ENCODE measurements at regions not wholly inside any gene's neighbourhood (a gene's known extent, or its start where the extent isn't known, plus 50 kb on each side); places are given as distances from the start of the nearest gene placed in this dataset.

DNA sequence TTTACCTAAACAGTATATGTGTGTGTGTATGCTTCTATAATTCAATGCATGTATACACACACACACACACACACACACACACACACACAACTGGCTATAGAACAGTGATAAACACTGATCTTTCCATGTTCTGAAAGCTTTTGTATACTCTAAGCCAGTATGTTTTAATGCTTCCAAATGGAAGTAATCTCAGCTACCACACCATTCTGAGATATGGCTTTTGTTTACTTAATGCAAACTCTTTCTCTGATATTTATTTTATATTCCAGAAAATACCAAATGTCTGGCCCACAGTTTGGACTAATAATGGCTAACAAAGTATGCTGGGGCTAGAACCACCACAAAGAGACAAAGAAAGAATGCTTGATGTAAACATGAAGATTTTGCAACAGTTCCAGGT, 199.4 kb upstream of the ARHGEF26 start:
- TF ChIP-seq POLR2A (IDR thresholded peaks at IDR 0.05; ENCODE audit: low read depth) (no peak), CTCF (IDR thresholded peaks at IDR 0.05) (no peak)

All from esophagus muscularis mucosa (tissue), 3 donors.